Astrocyte of the spinal cord (primary cell): ENCODE measurements at regions not wholly inside any gene's neighbourhood (a gene's known extent, or its start where the extent isn't known, plus 50 kb on each side); places are given as distances from the start of the nearest gene placed in this dataset.

ENCODE experiments used
- DNase-seq: peaks from one replicate; pipeline ENCODE4 v3.0.0; 2011; ENCODE audit warnings: low read depth, low spot score
- H3K4me3 ChIP-seq: 2 replicates; pipeline ENCODE4 v1.5.1; 2011; ENCODE audit warnings: low read depth, mild to moderate bottlenecking, low read length, moderate library complexity
- in situ Hi-C: cut with HindIII; loops from 2 replicates; pipeline ENCODE4 v1.10.0; 2017; ENCODE audit warnings: low sequenced_read_pairs
- TF ChIP-seq, protein P1 (sequence below): IDR thresholded peaks from 2 replicates; pipeline ENCODE4 v1.5.1; 2012; ENCODE audit warnings: low read depth, mild to moderate bottlenecking, low read length, inconsistent platforms

DNA sequence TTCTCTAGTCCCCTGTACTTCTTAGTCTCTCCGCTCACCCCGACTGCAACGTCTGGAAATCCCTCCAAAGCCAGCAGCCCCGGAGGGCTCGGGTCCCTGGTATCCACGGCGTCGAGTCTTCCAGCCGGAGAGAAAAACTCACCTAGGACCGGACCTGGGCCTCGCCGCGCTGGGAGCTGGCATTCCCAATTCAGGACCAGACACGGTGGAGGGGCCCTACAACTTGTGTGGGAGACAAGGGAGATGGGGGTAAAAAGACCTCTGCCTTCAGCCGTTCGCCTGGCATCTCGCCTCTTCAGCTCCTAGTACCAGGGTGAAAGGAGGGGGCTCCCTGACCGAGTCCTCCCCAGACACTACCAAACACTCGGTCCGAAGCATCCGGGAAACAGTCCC is 64.3 kb downstream of the GPX5 start:
- H3K4me3 ChIP-seq: peak overlapping the region; percentile 41
- DNase-seq: no peak

GRCh38 chr6:28597217-28597835 is 71.6 kb downstream of the GPX5 start:
- TF ChIP-seq, protein P1, sequence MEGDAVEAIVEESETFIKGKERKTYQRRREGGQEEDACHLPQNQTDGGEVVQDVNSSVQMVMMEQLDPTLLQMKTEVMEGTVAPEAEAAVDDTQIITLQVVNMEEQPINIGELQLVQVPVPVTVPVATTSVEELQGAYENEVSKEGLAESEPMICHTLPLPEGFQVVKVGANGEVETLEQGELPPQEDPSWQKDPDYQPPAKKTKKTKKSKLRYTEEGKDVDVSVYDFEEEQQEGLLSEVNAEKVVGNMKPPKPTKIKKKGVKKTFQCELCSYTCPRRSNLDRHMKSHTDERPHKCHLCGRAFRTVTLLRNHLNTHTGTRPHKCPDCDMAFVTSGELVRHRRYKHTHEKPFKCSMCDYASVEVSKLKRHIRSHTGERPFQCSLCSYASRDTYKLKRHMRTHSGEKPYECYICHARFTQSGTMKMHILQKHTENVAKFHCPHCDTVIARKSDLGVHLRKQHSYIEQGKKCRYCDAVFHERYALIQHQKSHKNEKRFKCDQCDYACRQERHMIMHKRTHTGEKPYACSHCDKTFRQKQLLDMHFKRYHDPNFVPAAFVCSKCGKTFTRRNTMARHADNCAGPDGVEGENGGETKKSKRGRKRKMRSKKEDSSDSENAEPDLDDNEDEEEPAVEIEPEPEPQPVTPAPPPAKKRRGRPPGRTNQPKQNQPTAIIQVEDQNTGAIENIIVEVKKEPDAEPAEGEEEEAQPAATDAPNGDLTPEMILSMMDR: no peak
- H3K4me3 ChIP-seq: peak overlapping the region; percentile 46
- in situ Hi-C loops: no loop called here
- peak; percentile 68 for DNase-seq

More for the DNA sequence above, 64.3 kb downstream of the GPX5 start:
- in situ Hi-C loops: no loop called here
- TF ChIP-seq, protein P1: no peak

GRCh38 chr6:28597924-28598722 is 72.4 kb downstream of the GPX5 start:
- H3K4me3 ChIP-seq: peak overlapping the region; percentile 46
- TF ChIP-seq, protein P1: no peak
- DNase-seq: no peak
- in situ Hi-C loops: no loop called here

GRCh38 chr6:28598757-28599686 is 73.3 kb downstream of the GPX5 start:
- TF ChIP-seq, protein P1: no peak
- no peak overlapping the region for H3K4me3 ChIP-seq

GRCh38 chr6:28600245-28600644 is 74.6 kb downstream of the GPX5 start:
- DNase-seq: no peak
- in situ Hi-C loops: no loop called here
- no peak overlapping the region for H3K4me3 ChIP-seq
- TF ChIP-seq, protein P1: no peak

More at GRCh38 chr6:28598757-28599686, 73.3 kb downstream of the GPX5 start:
- DNase-seq: no peak
- in situ Hi-C loops: no loop called here

DNA sequence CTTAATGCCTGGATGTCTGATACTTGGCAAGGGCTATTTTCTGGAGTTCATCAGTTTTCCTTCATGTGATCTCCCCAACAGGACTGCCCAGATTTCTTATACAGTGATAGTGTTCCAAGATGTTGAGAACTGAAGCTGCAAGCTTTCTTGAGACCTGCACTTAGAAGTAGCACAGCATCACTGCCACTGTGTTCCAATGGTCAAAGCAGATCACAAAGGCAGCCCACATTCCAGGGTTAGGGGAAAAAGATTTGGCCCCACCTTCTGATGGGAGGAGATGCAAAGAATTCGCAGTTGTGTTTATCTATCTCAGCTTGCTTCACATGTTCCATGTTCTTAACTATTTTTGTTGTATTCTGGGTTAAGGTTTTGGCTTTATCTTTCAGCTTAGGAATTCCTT is 78.2 kb downstream of the GPX5 start:
- H3K4me3 ChIP-seq: no peak overlapping the region
- TF ChIP-seq, protein P1: no peak
- in situ Hi-C loops: no loop called here
- no peak for DNase-seq
